Activated CD8-positive, alpha-beta memory T cell treated with anti-CD3 and anti-CD28 coated beads, Interleukin-2, amount 50 U/mL, for 1 hour (primary cell): ENCODE measurements at regions not wholly inside any gene's neighbourhood (a gene's known extent, or its start where the extent isn't known, plus 50 kb on each side); places are given as distances from the start of the nearest gene placed in this dataset.

ENCODE experiments used
- DNase-seq: peaks from one replicate; pipeline ENCODE4 v3.0.0-alpha.2; 2020; ENCODE audit errors: extremely low read depth

GRCh38 chr10:118501171-118501570 lies 94.3 kb downstream of the PRLHR start:
- no peak for DNase-seq

GRCh38 chr10:118500477-118501104 lies 94.9 kb downstream of the PRLHR start:
- DNase-seq: no peak

GRCh38 chr10:118499186-118499585 lies 96.3 kb downstream of the PRLHR start:
- DNase-seq: no peak

- no peak for DNase-seq
These were observed 96.8 kb downstream of the PRLHR start for GRCh38 chr10:118498623-118499022.

GRCh38 chr10:118497227-118497626 lies 98.2 kb downstream of the PRLHR start:
- no peak for DNase-seq

- no peak for DNase-seq
These were observed 98.9 kb downstream of the PRLHR start for GRCh38 chr10:118496525-118496924.

- DNase-seq: no peak
These were observed 99.9 kb downstream of the PRLHR start for GRCh38 chr10:118495499-118495898.

- DNase-seq: no peak
These were observed 104.4 kb downstream of the PRLHR start for GRCh38 chr10:118491055-118491454.

- no peak for DNase-seq
These were observed 106.5 kb downstream of the PRLHR start for GRCh38 chr10:118488710-118489497.

- DNase-seq: no peak
These were observed 109.8 kb downstream of the PRLHR start for GRCh38 chr10:118485641-118486040.

- no peak for DNase-seq
These were observed 111.1 kb downstream of the PRLHR start for GRCh38 chr10:118484152-118484871.

GRCh38 chr10:118483496-118483895 lies 112.0 kb downstream of the PRLHR start:
- DNase-seq: no peak

- no peak for DNase-seq
These were observed 112.8 kb downstream of the PRLHR start for GRCh38 chr10:118482393-118483331.

- no peak for DNase-seq
These were observed 113.6 kb downstream of the PRLHR start for GRCh38 chr10:118481871-118482270.

- no peak for DNase-seq
These were observed 120.2 kb downstream of the PRLHR start for GRCh38 chr10:118475214-118475613.

GRCh38 chr10:118474111-118474510 lies 121.3 kb downstream of the PRLHR start:
- no peak for DNase-seq

- DNase-seq: no peak
These were observed 122.0 kb downstream of the PRLHR start for GRCh38 chr10:118473305-118473960.

- DNase-seq: no peak
These were observed 122.8 kb downstream of the PRLHR start for GRCh38 chr10:118472415-118473304.

GRCh38 chr10:118471863-118472262 lies 123.6 kb downstream of the PRLHR start:
- no peak for DNase-seq

GRCh38 chr10:118470470-118470869 lies 125.0 kb downstream of the PRLHR start:
- DNase-seq: no peak
